Lower leg skin (tissue), 3 donors: ENCODE measurements at regions not wholly inside any gene's neighbourhood (a gene's known extent, or its start where the extent isn't known, plus 50 kb on each side); places are given as distances from the start of the nearest gene placed in this dataset.

Experiments
- CTCF ChIP-seq, 3 donors: fragments of 450-650 bp; IDR thresholded peaks; one replicate each; pipeline ENCODE4 v1.5.1; 2016; ENCODE audit warnings: antibody characterized with exemption in 3 of 3, mild to moderate bottlenecking in 3 of 3, moderate library complexity in 2 of 3
- POLR2A ChIP-seq, 2 donors: fragments of 450-650 bp; IDR thresholded peaks; one replicate each; pipeline ENCODE4 v1.6.1; 2016 to 2017; ENCODE audit warnings: antibody characterized with exemption in 2 of 2, mild to moderate bottlenecking in 1 of 2, moderate library complexity in 1 of 2

GRCh38 chr21:28239340-28239739, 753.3 kb downstream of the LTN1 start:
- TF ChIP-seq CTCF (IDR thresholded peaks at IDR 0.05) (no peak), POLR2A (IDR thresholded peaks at IDR 0.05) (no peak)
